Stomach (tissue), 8 donors: ENCODE measurements at regions not wholly inside any gene's neighbourhood (a gene's known extent, or its start where the extent isn't known, plus 50 kb on each side); places are given as distances from the start of the nearest gene placed in this dataset.

Experiments used
- DNase-seq, 2 donors: peaks; one replicate each; pipeline versions ENCODE4 v3.0.0 to v3.0.0-alpha.2; 2013 to 2019
- H3K27ac ChIP-seq, 5 donors: fragments of 200-600 bp in 4 of 5; sonication (generic) in 4 of 5; one replicate each; pipeline ENCODE4 v1.5.1; 2013 to 2019; ENCODE audit warnings: mild to moderate bottlenecking in 1 of 5, moderate library complexity in 1 of 5
- H3K27me3 ChIP-seq, 3 donors: fragments of 200-600 bp; sonication (generic); one replicate each; pipeline ENCODE4 v1.5.1; 2017 to 2019; ENCODE audit warnings: mixed run types in 1 of 3
- H3K36me3 ChIP-seq, 4 donors: fragments of 200-600 bp; sonication (generic); 1 replicate in 3 of 4; 2 replicates in 1 of 4; pipeline ENCODE4 v1.5.1; 2016 to 2019
- H3K4me1 ChIP-seq, 4 donors: fragments of 200-600 bp; sonication (generic); one replicate each; pipeline ENCODE4 v1.5.1; 2016 to 2019
- H3K4me3 ChIP-seq, 4 donors: fragments of 200-600 bp; sonication (generic) in 3 of 4; one replicate each; pipeline ENCODE4 v1.5.1; 2016 to 2019; ENCODE audit warnings: mild to moderate bottlenecking in 1 of 4
- H3K9me3 ChIP-seq, 4 donors: fragments of 200-600 bp; sonication (generic); one replicate each; pipeline ENCODE4 v1.5.1; 2016 to 2019
- EP300 ChIP-seq: sonication (generic); formaldehyde crosslinking; IDR thresholded peaks from one replicate; pipeline ENCODE4 v1.6.1; 2017; ENCODE audit warnings: antibody characterized with exemption
- POLR2A ChIP-seq, 4 donors: fragments of 450-650 bp; IDR thresholded peaks; one replicate each; pipeline ENCODE4 v1.6.1; 2016; ENCODE audit warnings: antibody characterized with exemption in 4 of 4, control low read depth in 2 of 4, mild to moderate bottlenecking in 1 of 4, moderate library complexity in 1 of 4
- POLR2AphosphoS5 ChIP-seq, 3 donors: sonication (generic); formaldehyde crosslinking; IDR thresholded peaks; one replicate each; pipeline ENCODE4 v1.6.1; 2016; ENCODE audit warnings: antibody characterized with exemption in 3 of 3
- WGBS, 5 donors: extraction: QIAGEN DNeasy Blood & Tissue Kit in 3 of 5; methylation state at CpG; one replicate each; pipeline versions ENCODE4 v1.1.5 to v1.1.7; 2013 to 2018; 5-methylcytosine and 5-hydroxymethylcytosine counted together
- intact Hi-C: fragments of 100-400 bp; cut with DNase I; formaldehyde crosslinking; loops from one replicate; pipeline ENCODE4 v1.15.1; 2023; ENCODE audit warnings: low total_unique reads
- TF ChIP-seq, protein P1 (sequence below), 7 experiments: fragments of 450-650 bp in 4 of 7; fragments of 200-600 bp in 3 of 7; sonication (generic) in 3 of 7; IDR thresholded peaks; one replicate each; pipeline ENCODE4 v1.5.1; 2016 to 2019; ENCODE audit warnings: antibody characterized with exemption in 7 of 7, control low read depth in 2 of 7, mild to moderate bottlenecking in 1 of 7
- donor health status: healthy with polysubstance abuse.
- donor health status: Bipolar disorder and iron deficiency.
- donor health status: healthy.

DNA sequence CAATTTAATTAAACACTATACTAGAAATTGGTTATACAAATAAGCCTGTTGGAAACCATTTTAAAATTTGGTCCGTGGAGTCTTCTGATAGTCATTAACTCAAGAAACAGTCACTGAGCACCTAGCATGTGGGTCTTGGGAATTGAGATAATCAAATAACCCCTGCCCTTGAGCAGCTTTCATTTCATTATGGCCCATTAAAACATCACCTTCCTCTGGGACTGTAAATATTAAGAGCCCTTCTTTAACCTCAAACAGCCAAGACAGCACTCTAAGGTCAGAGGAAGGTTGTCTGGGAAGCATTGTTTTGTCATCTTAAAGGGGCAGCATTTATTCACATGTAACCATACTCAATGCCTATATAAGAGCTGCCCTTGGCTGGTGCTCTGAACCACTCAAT, 610.3 kb upstream of the USP24 start:
- WGBS, 5 donors: 52 to 70% (median 55%) methylated on average over 1 of the region's 1 CpG
- H3K36me3 ChIP-seq: no peaks in the 10 kb centered on the region
- H3K27ac ChIP-seq: no peak overlapping the region
- no peaks in the 10 kb centered on the region for H3K4me1 ChIP-seq
- H3K4me3 ChIP-seq: no peak overlapping the region
- H3K9me3 ChIP-seq: no peaks in the 10 kb centered on the region
- DNase-seq: no peak
- TF ChIP-seq EP300 (no peak), POLR2AphosphoS5 (IDR thresholded peaks at IDR 0.05) (no peak), POLR2A (IDR thresholded peaks at IDR 0.05) (no peak)
- TF ChIP-seq, protein P1, sequence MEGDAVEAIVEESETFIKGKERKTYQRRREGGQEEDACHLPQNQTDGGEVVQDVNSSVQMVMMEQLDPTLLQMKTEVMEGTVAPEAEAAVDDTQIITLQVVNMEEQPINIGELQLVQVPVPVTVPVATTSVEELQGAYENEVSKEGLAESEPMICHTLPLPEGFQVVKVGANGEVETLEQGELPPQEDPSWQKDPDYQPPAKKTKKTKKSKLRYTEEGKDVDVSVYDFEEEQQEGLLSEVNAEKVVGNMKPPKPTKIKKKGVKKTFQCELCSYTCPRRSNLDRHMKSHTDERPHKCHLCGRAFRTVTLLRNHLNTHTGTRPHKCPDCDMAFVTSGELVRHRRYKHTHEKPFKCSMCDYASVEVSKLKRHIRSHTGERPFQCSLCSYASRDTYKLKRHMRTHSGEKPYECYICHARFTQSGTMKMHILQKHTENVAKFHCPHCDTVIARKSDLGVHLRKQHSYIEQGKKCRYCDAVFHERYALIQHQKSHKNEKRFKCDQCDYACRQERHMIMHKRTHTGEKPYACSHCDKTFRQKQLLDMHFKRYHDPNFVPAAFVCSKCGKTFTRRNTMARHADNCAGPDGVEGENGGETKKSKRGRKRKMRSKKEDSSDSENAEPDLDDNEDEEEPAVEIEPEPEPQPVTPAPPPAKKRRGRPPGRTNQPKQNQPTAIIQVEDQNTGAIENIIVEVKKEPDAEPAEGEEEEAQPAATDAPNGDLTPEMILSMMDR (IDR thresholded peaks at IDR 0.05): no peak
- intact Hi-C loops: no loop called here
- no peaks in the 10 kb centered on the region for H3K27me3 ChIP-seq

DNA sequence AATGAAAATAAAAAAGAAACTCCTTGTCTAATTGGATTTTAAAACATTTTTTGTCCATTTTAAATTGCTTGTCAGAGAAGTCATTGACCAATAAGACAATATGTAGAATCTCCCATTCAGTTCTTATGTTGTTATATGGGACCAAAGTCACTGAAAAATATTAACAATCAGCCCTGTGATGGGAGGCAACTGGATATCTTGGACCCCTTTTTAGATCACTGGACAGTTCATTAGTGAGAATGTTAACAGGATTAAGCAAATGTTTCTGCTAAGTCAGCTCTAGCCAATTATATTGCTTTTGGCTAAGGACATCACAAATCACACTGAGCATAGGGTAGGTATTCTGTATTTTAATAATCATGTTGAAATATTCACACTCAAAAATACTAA, 609.1 kb upstream of the USP24 start:
- DNase-seq: no peak
- Histone ChIP-seq H3K4me1 (no peaks in the 10 kb centered on the region), H3K27me3 (no peaks in the 10 kb centered on the region), H3K27ac (no peak overlapping the region), H3K36me3 (no peaks in the 10 kb centered on the region), H3K9me3 (no peaks in the 10 kb centered on the region), H3K4me3 (no peak overlapping the region)
- intact Hi-C loops: no loop called here
- no peak for TF ChIP-seq POLR2A (IDR thresholded peaks at IDR 0.05)
- TF ChIP-seq, protein P1 (IDR thresholded peaks at IDR 0.05): no peak
- TF ChIP-seq EP300: no peak
- no peak for TF ChIP-seq POLR2AphosphoS5 (IDR thresholded peaks at IDR 0.05)

DNA sequence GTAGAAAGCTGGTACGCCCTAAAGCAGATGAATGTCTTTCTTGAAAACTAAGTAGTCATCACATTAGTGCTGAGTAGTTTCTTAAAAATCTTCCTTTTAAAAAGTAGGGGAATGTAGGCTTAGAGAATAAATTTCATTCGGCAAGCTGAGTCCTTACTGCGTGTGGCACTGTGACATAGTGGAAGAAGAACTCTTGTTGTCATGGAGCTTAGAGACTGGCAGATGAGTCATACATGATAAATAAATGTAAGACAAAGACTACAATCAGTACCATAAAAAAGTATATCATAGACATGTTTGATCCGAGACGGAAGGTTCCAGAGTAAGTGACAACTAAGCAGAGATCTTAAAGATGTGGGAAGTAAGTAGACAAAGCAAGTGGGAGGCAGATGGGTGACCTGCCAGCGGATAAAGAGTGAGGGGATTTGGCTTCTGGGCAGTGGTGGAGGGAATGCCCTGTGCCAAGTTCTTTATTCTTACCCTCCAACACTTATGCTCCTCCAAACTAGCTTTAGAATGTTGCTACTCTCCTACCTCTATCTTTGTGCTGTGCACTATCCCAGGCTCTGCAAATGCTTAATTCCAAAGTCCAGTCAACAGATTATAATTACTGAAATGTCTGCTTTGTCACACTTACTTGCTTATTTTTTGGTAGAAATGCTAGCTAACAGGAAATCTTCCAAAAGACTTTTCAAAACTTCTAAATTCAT, 608.5 kb upstream of the USP24 start:
- intact Hi-C loops: no loop called here
- Histone ChIP-seq H3K4me1 (no peaks in the 10 kb centered on the region), H3K4me3 (no peak overlapping the region), H3K27ac (no peak overlapping the region), H3K36me3 (no peaks in the 10 kb centered on the region), H3K27me3 (no peaks in the 10 kb centered on the region), H3K9me3 (no peaks in the 10 kb centered on the region)
- DNase-seq: no peak
- 71 to 87% (median 73%) methylated on average over 6 of the region's 6 CpGs for WGBS, 5 donors
- TF ChIP-seq POLR2AphosphoS5 (IDR thresholded peaks at IDR 0.05) (no peak), EP300 (no peak), POLR2A (IDR thresholded peaks at IDR 0.05) (no peak)
- TF ChIP-seq, protein P1 (IDR thresholded peaks at IDR 0.05): no peak

DNA sequence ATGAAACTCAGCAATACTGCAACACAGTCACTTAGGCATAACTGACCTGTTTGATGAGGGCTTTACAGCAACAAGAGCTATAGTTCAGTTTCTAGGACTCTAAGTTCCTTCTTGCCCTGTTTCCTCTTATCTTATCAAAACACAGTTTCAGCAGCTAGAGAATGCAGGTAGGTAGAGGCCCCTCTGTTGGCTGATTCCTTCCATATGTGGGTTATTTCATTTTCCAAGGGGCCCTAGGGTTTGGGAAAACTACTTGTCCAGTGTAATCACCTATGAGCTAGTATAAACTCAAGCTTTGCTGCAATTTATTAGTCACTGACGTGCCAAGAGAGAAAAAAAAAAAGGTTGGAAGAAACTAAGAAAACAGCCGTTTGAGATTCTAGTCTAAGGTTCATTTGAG, 607.7 kb upstream of the USP24 start:
- Histone ChIP-seq H3K27me3 (no peaks in the 10 kb centered on the region), H3K9me3 (no peaks in the 10 kb centered on the region), H3K4me3 (no peak overlapping the region), H3K4me1 (no peaks in the 10 kb centered on the region), H3K36me3 (no peaks in the 10 kb centered on the region), H3K27ac (no peak overlapping the region)
- 62 to 80% (median 75%) methylated on average over 2 of the region's 2 CpGs for WGBS, 5 donors
- no peak for DNase-seq
- TF ChIP-seq POLR2AphosphoS5 (IDR thresholded peaks at IDR 0.05) (no peak), EP300 (no peak), POLR2A (IDR thresholded peaks at IDR 0.05) (no peak)
- TF ChIP-seq, protein P1 (IDR thresholded peaks at IDR 0.05): no peak
- intact Hi-C loops: no loop called here
